ENCODE measurements at regions not wholly inside any gene's neighbourhood (a gene's known extent, or its start where the extent isn't known, plus 50 kb on each side); places are given as distances from the start of the nearest gene placed in this dataset.
"Not testable (repeated sequence)": the region's sequence is repeated elsewhere in the genome, so short reads cannot be mapped to it uniquely, and the experiment has no call there.

DNA sequence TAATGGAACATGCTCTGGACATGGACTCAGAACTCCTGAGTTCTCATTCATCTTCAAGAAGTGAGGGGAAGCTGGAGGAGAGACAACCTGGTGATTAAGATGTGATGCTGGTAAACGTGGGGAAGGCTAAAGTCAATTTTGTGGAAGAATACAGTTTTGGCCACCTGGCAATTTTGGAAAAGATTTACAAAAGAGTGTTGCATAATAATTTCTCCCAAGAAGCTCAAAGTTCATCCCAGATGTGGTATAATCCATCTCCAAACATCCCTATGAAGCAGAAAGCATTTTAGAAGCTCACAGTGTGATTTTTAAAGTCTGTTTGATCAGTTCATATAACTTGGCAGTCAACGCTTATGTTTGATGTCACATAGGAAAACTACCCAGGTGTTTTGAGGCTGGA, 208.7 kb downstream of the LMX1A start:
- no peak for DNase-seq

DNA sequence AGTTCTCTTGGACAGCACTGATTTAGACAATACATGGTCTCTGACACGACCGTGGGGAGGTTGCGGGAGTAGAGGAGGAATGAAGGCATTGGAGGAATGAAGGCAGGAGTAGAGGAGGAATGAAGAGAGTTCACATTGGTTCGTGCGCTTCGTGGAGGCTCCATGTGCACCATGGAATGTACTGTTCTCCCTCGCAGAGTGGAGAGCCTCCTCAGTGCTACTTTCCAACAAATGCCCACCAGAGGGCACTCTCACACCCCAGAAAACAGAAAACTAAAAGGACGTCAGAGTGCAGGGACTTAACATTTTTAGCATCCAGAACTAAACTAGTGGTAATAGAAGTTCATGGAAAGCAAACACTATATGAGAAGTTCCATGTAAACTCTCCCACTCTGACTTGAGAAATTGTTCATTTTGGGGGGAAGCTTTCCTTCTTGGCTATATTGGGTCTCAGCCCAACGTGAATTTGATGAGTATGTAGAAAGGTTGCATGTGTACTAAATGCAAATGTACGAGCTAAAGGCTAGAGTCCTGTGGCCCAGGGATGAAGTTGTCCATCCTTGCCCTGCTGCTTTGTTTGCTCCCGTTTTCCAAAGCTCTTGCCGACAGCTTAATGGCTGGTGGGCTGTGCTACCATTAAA, 211.6 kb downstream of the LMX1A start:
- peak; percentile 34 for DNase-seq

DNA sequence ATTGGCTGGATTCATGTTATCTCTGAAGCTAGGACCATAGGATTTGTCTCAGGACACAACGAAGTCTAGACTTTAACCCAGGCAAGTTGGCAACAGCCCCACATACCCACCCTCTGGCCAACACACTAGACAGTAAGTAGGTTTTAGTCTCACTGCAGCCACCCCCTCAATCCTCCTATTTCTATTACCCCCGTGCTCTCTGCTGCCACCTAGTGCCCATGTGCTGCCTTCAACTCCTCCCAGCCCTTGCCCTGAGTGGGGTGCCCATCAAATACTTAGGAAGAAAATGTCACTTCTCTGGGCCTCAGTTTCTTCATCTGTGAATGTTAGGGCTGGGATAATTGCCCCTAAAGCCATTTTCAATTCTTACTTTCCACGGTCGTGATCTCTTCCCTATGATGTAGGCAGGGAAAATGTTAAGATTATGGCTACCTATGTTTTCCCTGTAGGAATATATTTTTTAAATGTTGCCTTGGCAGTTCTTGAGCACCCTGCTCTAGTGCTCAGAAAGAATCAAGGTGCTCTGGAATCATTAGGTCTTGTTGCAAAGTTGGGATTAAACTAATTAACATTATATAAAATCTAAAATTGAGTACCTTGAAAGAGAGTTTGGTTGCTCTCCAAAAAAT, 213.0 kb downstream of the LMX1A start:
- DNase-seq: no peak

DNA sequence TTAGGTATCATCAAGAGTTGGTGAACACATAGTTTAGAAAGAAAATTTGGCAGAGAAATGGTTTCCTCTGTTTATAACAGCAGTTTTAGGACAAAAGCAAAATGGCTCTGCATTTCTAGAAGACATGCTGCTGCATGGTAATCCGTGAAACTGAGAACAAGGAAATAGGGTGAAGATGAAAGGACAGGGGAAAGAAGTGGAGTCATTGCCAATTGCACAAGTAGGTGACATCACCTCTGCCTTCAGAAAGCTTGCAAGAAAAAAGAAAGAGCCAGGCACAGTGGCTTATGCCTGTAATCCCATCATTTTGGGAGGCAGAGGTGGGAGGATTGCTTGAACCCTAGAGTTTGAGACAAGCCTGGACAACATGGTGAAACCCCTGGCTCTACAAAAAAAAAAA, 217.6 kb downstream of the LMX1A start:
- no peak for DNase-seq

DNA sequence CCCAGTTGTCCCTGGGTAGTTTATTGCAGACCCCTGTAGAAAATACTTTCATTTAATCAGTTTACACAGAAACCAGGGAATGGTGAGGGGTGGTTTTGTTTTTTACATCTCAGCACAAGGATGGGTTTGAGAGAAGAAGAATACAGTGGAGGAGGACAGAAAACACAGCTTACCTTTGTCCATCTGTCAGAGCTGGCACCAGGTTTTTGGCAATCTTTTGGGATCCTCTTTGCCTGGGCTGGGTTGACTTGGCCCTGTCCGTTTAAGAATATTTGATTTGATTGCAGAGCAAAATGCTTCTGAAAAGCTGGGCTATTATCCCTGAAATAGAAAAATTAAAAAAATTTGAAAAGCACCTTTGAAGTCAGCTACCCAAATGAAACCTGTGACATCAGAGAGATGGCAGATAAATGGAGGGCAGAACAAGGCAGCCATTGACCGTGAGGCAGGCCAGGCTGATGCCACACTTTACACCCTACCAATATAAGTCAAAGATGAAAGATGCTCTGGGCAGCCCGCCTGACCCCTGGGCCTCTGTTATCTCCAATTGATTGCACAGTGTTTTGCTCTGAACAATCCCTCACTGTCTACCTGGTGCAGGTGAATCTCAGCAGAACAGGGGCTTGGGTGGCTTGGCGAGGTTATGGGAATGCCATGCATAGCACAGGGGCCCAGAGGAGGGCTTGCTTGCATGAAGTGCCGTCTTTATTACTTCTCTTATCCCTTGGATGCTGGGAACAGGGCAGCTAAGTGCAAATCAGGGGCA, 218.8 kb downstream of the LMX1A start:
- DNase-seq: no peak

DNA sequence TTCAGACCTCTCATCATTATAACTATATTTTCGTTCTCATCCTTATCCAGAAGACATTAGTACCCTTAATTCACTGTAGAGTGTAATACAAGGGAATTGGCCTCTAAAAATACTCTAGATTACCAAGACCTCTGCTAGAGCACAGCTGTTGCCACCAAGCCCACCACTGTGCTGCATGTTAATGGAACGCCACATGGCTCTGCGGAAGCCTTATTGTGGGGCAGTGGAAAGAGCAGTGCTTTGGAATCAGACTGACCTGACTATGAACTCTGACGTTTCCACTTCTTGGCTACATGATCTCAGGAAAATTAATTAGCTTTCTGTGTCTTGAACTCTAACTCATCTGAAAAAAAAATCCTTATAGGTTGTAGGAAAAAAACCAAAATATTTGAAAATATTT, 222.1 kb downstream of the LMX1A start:
- DNase-seq: no peak

DNA sequence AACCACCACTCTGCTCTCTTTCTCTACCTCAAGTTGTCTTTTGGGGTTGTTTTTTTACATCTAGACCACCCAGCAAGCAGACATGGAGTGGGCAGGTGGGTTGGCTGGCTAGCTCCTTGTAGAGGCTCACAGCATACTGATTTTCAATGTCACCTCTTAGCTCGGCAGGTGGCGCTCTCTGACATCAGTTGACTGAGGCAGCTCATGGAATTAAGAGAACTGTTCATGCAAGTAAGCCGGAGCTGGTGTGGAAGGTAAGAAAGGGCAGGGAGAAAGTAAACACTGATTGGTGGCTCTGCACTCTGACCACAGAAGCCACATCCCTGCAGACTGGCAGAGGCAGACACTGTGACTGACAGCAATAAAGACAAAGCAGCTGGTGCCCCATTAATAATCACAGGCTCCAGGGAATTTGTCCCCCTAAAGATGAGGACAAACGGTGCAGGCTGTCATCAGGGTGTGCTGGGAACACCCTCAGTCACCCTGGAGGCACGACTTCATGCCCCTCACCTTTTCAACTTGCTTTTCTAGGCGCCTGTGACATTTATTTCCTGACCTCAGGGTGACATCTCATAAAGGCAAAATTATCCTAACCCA, 226.8 kb downstream of the LMX1A start:
- DNase-seq: peak; percentile 17

DNA sequence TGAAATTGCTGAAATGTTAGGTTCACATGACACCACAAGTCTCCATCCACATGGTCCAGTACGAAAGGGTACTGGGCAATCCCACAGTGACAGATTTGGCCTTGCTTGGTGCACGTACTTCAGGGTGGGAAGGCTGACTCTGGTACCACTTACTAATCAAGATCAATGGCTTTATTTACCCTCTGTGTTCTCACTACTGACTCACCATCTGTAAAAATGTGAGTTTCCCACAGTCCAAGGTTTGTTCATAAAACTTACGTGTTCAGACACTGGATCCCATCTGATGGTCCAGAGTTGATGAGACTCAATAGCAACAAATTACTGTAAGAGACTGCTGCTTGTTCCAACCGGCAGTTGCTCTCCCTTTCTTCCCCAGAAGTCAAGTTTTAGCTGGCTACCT, 231.7 kb downstream of the LMX1A start:
- no peak for DNase-seq

DNA sequence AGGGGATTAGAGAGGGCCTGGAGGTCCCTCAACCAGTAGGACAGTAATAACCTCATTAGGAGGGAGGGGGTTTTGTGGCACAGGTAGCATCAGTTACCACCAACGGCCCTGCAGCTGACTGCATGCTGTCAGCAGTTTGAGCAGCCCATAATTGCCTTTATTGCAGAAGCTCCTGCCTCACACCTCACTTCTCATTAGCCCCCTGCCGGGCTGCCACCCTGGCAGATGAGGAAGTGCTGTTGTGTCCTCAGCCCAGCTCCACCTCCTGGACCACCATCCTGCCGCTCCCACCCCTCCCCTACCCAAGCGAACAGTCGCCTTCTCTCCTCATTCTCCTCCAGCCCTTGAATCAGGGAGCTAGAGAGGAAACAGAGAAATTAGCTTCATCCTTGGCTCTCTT, 237.4 kb downstream of the LMX1A start:
- no peak for DNase-seq

DNA sequence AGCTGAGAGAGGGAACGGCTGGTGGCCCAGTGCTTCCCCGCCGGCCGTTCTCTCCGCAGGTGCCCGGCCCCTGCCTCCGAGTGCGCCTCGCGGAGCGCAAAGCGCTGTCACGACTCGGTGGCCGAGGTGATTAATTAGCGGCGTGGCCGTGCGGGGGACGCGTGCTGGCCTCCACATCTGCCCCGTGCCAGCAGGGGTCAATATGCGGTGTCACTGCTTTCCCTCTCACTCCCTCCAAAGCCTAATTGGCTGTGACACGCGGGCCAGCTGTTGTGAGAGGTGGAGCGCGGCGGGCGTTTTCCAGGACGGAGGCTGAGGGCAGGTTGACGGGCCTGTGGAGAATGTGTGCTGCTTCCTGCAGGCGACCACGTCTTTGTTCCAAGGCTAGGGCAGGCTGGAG, 239.0 kb downstream of the LMX1A start:
- DNase-seq: no peak

DNA sequence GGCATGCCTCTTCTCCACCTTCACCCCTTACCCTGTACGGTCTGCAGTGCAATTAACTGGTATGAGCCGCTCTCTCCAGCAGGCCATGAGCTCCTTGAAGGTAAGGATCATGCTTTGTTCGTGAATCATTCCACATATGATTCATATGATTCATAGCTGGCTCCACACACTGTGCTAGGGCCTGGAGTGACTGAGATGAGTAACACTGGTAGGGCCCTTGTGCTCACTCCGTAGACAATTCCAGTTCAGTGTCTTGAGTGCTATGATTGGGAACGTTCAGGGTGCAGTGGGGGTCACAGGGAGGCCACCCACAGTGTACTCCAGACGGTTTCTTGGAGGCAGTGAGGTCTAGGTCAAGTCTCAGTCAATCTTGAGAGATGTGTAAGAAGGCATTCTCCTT, 239.8 kb downstream of the LMX1A start:
- no peak for DNase-seq

DNA sequence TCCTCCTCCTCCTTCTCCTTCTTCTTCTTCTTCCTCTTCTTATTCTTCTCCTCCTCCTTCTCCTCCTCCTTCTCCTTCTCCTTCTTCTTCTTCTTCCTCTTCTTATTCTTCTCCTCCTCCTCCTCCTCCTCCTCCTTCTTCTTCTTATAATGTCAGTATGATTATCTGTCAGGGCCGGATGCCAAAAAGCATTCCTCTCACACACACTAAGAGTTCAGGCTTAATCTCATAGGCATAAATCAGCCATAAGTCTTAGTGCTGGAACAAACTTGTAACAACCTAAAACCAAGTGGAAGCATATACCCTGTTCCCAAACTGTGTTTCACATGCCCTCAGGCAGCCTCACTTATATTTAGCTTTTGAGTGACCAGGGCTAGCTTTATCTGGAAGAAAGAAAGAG, 240.3 kb downstream of the LMX1A start:
- no peak for DNase-seq

DNA sequence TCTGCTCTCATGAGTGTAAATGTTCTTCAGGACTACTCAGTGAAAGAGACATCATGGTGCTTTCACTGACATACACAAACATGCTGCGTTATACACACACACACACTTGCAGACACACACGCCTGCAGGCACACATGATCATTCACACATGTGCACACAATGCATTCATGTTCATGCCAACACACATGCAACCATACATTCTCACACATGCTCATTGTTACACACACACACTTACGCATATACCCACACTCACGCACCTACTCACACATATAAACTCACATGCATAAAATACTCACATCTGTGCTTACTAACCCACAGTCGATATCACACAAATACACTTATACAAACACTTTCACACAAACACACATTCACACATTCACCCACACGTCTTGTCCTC, 241.6 kb downstream of the LMX1A start:
- DNase-seq: no peak

DNA sequence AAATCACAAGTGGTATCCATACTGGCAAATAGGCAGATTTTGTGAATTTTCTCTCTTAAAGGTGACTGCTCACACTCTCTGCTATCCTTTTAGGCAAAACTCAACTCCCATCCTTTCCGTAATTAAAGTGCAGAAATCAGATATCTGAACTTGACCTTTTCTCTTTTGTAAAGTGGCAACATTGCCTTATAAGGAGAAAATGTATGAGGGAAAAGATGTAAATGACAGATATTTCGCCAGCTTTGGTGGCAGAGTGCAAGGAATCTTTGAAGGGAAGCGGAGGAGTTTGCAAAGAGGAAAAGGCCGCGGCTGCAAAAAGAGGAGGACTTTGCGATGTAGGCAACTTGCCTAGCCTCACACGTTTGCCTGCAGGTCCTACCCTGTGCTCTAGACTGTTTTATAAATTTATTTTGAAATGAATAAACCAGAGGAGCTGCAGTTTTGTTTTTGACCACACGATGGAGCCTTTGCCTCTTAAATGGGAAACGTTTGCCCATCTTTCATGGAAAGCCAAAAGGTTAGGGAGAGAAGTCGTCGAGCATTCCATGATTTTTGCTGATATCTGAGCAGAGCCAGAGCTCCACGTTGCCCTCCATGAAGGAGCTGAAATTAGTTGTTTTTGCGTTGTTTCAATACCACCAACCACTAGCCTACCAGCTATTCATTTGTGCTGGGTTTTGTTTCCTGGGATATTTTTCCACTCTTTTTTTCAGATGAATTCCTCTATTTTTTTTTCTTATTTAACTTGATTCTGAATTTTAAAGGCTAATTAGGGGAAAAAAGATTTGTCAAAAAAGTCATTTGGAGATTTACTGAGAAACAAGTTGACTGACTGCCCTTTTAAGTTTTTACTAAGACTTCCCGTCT, 242.3 kb downstream of the LMX1A start:
- DNase-seq: peak; percentile 46

DNA sequence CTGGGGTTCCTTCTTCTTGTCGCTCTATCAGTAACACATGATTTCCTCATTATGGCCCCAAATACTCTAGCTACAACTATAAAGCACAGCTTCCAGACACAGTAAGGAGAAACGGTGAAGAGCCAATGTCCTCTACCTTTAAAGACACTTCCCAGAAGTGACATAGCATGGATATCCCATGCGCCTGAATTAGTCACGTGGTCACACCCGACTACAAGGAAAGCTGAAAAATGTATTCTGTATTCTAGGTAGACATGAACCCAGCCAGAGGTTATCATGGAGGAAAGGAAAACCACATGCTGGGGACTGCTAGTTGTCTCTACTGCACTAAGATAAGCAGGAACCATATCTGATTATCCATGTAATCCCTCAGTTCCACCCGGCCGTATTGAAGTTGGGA, 244.3 kb downstream of the LMX1A start:
- no peak for DNase-seq

DNA sequence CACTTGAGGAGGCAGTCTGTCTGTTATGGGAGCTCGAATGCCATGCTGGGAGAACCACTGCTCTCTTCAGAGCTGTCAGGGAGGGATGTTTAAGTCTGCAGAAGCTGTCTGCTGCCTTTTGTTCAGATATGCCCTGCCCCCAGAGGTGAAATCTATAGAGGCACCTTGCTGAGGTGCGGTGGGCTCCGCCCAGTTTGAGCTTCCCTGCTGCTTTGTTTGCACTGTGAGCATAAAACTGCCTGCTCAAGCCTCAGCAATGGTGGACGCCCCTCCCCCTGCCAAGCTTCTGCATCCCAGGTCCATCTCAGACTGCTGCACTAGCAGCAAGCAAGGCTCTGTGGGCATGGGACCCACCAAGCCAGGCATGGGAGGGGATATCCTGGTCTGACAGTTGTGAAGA, 247.5 kb downstream of the LMX1A start:
- DNase-seq: peak; percentile 62

DNA sequence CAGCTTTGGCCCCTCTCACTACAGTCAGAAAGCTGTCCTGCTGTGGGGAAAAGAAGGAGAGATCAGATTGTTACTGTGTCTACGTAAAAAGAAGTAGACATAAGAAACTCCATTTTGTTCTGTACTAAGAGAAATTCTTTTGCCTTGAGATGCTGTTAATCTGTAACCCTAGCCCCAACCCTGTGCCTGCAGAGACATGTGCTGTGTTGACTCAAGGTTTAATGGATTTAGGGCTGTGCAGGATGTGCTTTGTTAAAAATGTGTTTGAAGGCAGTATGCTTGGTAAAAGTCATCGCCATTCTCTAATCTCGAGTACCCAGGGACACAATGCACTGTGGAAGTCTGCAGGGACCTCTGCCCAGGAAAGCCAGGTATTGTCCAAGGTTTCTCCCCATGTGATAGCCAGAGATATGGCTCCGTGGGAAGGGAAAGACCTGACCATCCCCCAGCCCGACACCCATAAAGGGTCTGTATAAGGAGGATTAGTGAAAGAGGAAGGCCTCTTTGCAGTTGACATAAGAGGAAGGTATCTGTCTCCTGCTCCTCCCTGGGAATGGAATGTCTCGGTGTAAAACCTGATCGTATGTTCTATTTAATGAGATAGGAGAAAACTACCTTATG, 263.9 kb downstream of the LMX1A start:
- DNase-seq: not testable (repeated sequence)

DNA sequence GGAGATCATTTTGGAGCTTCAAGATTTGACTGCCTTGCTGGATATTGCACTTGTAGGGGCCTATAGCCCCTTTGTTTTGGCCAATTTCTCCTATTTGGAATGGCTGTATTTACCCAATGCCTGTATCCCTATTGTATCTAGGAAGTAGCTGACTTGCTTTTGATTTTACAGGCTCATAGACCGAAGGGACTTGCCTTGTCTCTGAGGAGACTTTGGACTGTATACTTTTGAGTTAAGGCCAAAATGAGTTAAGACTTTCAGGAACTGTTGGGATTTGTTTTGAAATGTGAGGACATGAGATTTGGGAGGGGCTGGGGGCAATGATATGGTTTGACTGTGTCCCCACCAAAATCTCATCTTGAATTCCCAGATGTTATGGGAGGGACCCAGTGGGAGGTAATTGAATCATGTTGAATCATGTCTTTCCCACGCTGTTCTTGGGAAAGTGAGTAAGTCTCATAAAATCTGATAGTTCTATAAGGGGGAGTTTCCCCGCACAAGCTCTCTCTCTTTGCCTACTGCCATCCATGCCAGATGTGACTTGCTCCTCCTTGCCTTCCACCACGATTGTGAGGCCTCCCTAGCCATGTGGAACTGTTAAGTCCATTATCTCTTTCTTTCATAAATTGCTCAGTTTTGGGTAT, 276.1 kb downstream of the LMX1A start:
- DNase-seq: no peak

DNA sequence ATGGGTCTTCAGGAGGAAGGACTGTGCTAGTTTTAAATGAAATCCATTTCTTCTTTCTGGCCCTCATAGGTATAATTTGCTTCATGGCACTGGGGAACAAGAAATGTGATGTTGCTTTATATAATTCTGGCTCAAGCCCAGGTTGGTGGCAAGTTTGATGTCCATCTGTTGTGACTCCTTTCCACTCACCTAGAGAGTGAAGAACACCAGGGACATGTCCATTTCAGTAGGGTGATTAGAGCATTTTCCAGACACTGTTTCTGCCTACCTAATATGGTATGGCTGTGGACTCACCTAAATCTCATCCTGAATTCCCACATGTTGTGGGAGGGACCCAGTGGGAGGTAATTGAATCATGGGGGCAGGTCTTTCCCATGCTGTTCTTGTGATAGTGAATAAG, 278.1 kb downstream of the LMX1A start:
- no peak for DNase-seq

DNA sequence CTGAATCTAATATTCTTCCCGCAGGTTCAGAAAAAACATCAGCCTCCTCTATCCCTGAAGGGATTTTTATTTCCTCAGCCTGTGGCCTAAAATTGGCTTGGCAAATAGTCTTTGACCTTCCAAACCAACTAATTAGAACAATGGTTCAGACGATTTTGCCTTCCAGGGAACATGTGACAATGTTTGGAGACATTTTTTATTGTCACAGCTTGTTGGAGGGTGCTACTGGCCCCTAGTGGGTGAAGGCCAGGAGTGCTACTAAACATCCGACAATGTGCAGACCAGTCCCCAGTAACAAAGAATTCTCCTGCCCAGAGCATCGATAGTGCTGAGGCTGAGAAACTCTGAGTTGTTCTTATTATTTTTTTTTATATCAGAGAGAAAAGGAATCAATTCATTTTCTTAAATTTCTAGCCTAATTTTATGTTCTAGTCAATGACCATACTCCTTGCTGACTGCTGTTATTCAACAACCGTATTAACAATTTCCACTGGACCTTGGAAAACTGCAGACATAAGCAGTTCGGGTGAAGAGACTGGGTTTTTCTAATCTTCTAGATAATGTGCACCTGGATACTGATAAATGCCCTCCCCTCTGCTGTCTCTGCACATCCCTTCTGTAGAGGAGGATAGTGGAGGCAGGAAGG, 280.7 kb downstream of the LMX1A start:
- DNase-seq: no peak
